CD8-positive, alpha-beta memory T cell (primary cell): ENCODE measurements at regions not wholly inside any gene's neighbourhood (a gene's known extent, or its start where the extent isn't known, plus 50 kb on each side); places are given as distances from the start of the nearest gene placed in this dataset.

Source experiments
- CTCF ChIA-PET: fragments of 350-600 bp; sonication (Branson Sonifier 250); formaldehyde crosslinking; loops from one replicate; lab custom pipeline; 2021; ENCODE audit warnings: antibody characterized with exemption; lab: Charles Lee
- POLR2A ChIA-PET: fragments of 350-600 bp; sonication (Branson Sonifier 250); formaldehyde crosslinking; loops from one replicate; lab custom pipeline; 2021; ENCODE audit warnings: antibody characterized with exemption; lab: Charles Lee
- DNase-seq, 5 donors: peaks; one replicate each; pipeline versions ENCODE4 v3.0.0 to v3.0.0-alpha.2; 2020 to 2022; ENCODE audit warnings: mixed read lengths in 1 of 5
- H3K27ac ChIP-seq: one replicate; pipeline ENCODE4 v1.7.0; 2013; ENCODE audit warnings: low read depth, mild to moderate bottlenecking, low read length, moderate library complexity
- H3K27me3 ChIP-seq: 2 replicates; pipeline ENCODE4 v1.7.0; 2013; ENCODE audit warnings: low read length, mild to moderate bottlenecking; ENCODE audit not compliant: insufficient read depth, poor library complexity, severe bottlenecking
- H3K36me3 ChIP-seq: 2 replicates; pipeline ENCODE4 v1.7.0; 2013; ENCODE audit warnings: mild to moderate bottlenecking, low read length, moderate library complexity; ENCODE audit not compliant: insufficient read depth
- H3K4me1 ChIP-seq: 2 replicates; pipeline ENCODE4 v1.7.0; 2013; ENCODE audit warnings: mild to moderate bottlenecking, low read length, moderate library complexity; ENCODE audit not compliant: insufficient read depth
- H3K4me3 ChIP-seq: 2 replicates; pipeline ENCODE4 v1.7.0; 2013; ENCODE audit warnings: mild to moderate bottlenecking, low read length
- H3K9me3 ChIP-seq: 2 replicates; pipeline ENCODE4 v1.7.0; 2013; ENCODE audit warnings: mild to moderate bottlenecking, low read length
- H3K27ac Mint-ChIP-seq, 8 donors: one replicate each; pipeline ENCODE4 v1.8.0; 2020 to 2021; ENCODE audit warnings: mixed read lengths in 8 of 8, mild to moderate bottlenecking in 6 of 8, inconsistent platforms in 3 of 8, moderate library complexity in 3 of 8
- H3K27me3 Mint-ChIP-seq, 2 donors: one replicate each; pipeline ENCODE4 v1.8.0; 2020 to 2021; ENCODE audit warnings: mixed read lengths in 2 of 2, mild to moderate bottlenecking in 1 of 2, moderate library complexity in 1 of 2
- H3K36me3 Mint-ChIP-seq, 3 donors: one replicate each; pipeline ENCODE4 v1.8.0; 2020 to 2021; ENCODE audit warnings: mixed read lengths in 3 of 3, inconsistent platforms in 1 of 3, mild to moderate bottlenecking in 1 of 3
- H3K4me1 Mint-ChIP-seq, 3 donors: one replicate each; pipeline ENCODE4 v1.8.0; 2020 to 2021; ENCODE audit warnings: mixed read lengths in 3 of 3, inconsistent platforms in 1 of 3, mild to moderate bottlenecking in 1 of 3
- H3K4me3 Mint-ChIP-seq, 7 donors: one replicate each; pipeline ENCODE4 v1.8.0; 2020 to 2021; ENCODE audit warnings: mixed read lengths in 7 of 7, mild to moderate bottlenecking in 6 of 7, moderate library complexity in 4 of 7, inconsistent platforms in 2 of 7
- H3K9me3 Mint-ChIP-seq, 5 donors: one replicate each; pipeline ENCODE4 v1.8.0; 2020 to 2022; ENCODE audit warnings: mixed read lengths in 5 of 5, mild to moderate bottlenecking in 3 of 5, moderate library complexity in 2 of 5, inconsistent platforms in 1 of 5

GRCh38 chr7:49112222-49112621 lies 187.9 kb downstream of the CDC14C start:
- ChIA-PET POLR2A (no interaction called here), CTCF (no interaction called here)
- no peaks in the 10 kb centered on the region for H3K36me3 ChIP-seq

GRCh38 chr7:49112647-49113046 lies 188.3 kb downstream of the CDC14C start:
- H3K9me3 ChIP-seq: no peaks in the 10 kb centered on the region
- POLR2A ChIA-PET: no interaction called here
- H3K36me3 Mint-ChIP-seq: no peaks in the 10 kb centered on the region
- no peak overlapping the region for H3K27ac ChIP-seq
- no peaks in the 10 kb centered on the region for H3K4me1 Mint-ChIP-seq
- H3K4me1 ChIP-seq: no peaks in the 10 kb centered on the region
- no peak overlapping the region for H3K4me3 ChIP-seq
- no peaks in the 10 kb centered on the region for H3K36me3 ChIP-seq
- no peaks in the 10 kb centered on the region for H3K27me3 ChIP-seq
- no peak overlapping the region for H3K4me3 Mint-ChIP-seq
- no peak overlapping the region for H3K27ac Mint-ChIP-seq
- H3K9me3 Mint-ChIP-seq: peaks cover 4 to 14% (median 8%) of the 10 kb centered on the region in 5 donors
- H3K27me3 Mint-ChIP-seq: no peaks in the 10 kb centered on the region
- CTCF ChIA-PET: no interaction called here
- DNase-seq: no peak

More at GRCh38 chr7:49112222-49112621, 187.9 kb downstream of the CDC14C start:
- no peaks in the 10 kb centered on the region for H3K4me1 ChIP-seq
- Mint-ChIP-seq H3K9me3 (peaks cover 4 to 14% (median 8%) of the 10 kb centered on the region in 5 donors), H3K27ac (no peak overlapping the region), H3K4me3 (no peak overlapping the region), H3K27me3 (no peaks in the 10 kb centered on the region), H3K36me3 (no peaks in the 10 kb centered on the region), H3K4me1 (no peaks in the 10 kb centered on the region)
- H3K9me3 ChIP-seq: no peaks in the 10 kb centered on the region
- no peak overlapping the region for H3K4me3 ChIP-seq
- DNase-seq: no peak
- H3K27me3 ChIP-seq: no peaks in the 10 kb centered on the region
- no peak overlapping the region for H3K27ac ChIP-seq

- POLR2A ChIA-PET: no interaction called here
- Mint-ChIP-seq H3K4me1 (no peaks in the 10 kb centered on the region), H3K36me3 (no peaks in the 10 kb centered on the region), H3K4me3 (no peak overlapping the region), H3K27me3 (no peaks in the 10 kb centered on the region), H3K27ac (no peak overlapping the region), H3K9me3 (peaks cover 2 to 14% (median 5%) of the 10 kb centered on the region in 5 donors)
- no peak overlapping the region for H3K4me3 ChIP-seq
- H3K9me3 ChIP-seq: no peaks in the 10 kb centered on the region
- H3K27me3 ChIP-seq: no peaks in the 10 kb centered on the region
- no peaks in the 10 kb centered on the region for H3K4me1 ChIP-seq
- CTCF ChIA-PET: no interaction called here
- H3K27ac ChIP-seq: no peak overlapping the region
- no peaks in the 10 kb centered on the region for H3K36me3 ChIP-seq
- no peak for DNase-seq
Measured at GRCh38 chr7:49119706-49120105, 195.4 kb downstream of the CDC14C start.

- no peak for DNase-seq
- Histone ChIP-seq H3K4me1 (no peaks in the 10 kb centered on the region), H3K9me3 (no peaks in the 10 kb centered on the region), H3K27ac (no peak overlapping the region), H3K27me3 (no peaks in the 10 kb centered on the region), H3K36me3 (no peaks in the 10 kb centered on the region), H3K4me3 (no peak overlapping the region)
- H3K4me3 Mint-ChIP-seq: no peak overlapping the region
- no peak overlapping the region for H3K27ac Mint-ChIP-seq
- ChIA-PET CTCF (no interaction called here), POLR2A (no interaction called here)
- no peaks in the 10 kb centered on the region for H3K4me1 Mint-ChIP-seq
- H3K36me3 Mint-ChIP-seq: no peaks in the 10 kb centered on the region
- H3K9me3 Mint-ChIP-seq: peaks cover 6 to 16% (median 8%) of the 10 kb centered on the region in 5 donors
- no peaks in the 10 kb centered on the region for H3K27me3 Mint-ChIP-seq
Measured at GRCh38 chr7:49125246-49125645, 200.9 kb downstream of the CDC14C start.

- Mint-ChIP-seq H3K4me1 (no peaks in the 10 kb centered on the region), H3K27me3 (no peaks in the 10 kb centered on the region), H3K36me3 (no peaks in the 10 kb centered on the region), H3K27ac (no peak overlapping the region), H3K4me3 (no peak overlapping the region), H3K9me3 (peaks cover 4 to 16% (median 7%) of the 10 kb centered on the region in 5 donors)
- no peak overlapping the region for H3K4me3 ChIP-seq
- no peaks in the 10 kb centered on the region for H3K36me3 ChIP-seq
- ChIA-PET CTCF (no interaction called here), POLR2A (no interaction called here)
- H3K27ac ChIP-seq: no peak overlapping the region
- H3K4me1 ChIP-seq: no peaks in the 10 kb centered on the region
- H3K27me3 ChIP-seq: no peaks in the 10 kb centered on the region
- no peak for DNase-seq
- no peaks in the 10 kb centered on the region for H3K9me3 ChIP-seq
Measured at GRCh38 chr7:49127359-49127913, 203.1 kb downstream of the CDC14C start.

GRCh38 chr7:49137978-49138377 lies 213.6 kb downstream of the CDC14C start:
- Mint-ChIP-seq H3K36me3 (no peaks in the 10 kb centered on the region), H3K27ac (no peak overlapping the region), H3K9me3 (peaks cover 0 to 14% (median 6%) of the 10 kb centered on the region in 5 donors), H3K4me3 (no peak overlapping the region), H3K27me3 (peaks cover 0 to 1% of the 10 kb centered on the region in 2 donors), H3K4me1 (no peaks in the 10 kb centered on the region)
- H3K27me3 ChIP-seq: no peaks in the 10 kb centered on the region
- no peak overlapping the region for H3K27ac ChIP-seq
- CTCF ChIA-PET: no interaction called here
- no peak for DNase-seq
- H3K36me3 ChIP-seq: no peaks in the 10 kb centered on the region
- no peaks in the 10 kb centered on the region for H3K9me3 ChIP-seq
- no peaks in the 10 kb centered on the region for H3K4me1 ChIP-seq
- POLR2A ChIA-PET: no interaction called here
- no peak overlapping the region for H3K4me3 ChIP-seq

- ChIA-PET CTCF (no interaction called here), POLR2A (no interaction called here)
- Histone ChIP-seq H3K4me1 (no peaks in the 10 kb centered on the region), H3K36me3 (no peaks in the 10 kb centered on the region), H3K27ac (no peak overlapping the region), H3K27me3 (no peaks in the 10 kb centered on the region), H3K4me3 (no peak overlapping the region), H3K9me3 (no peaks in the 10 kb centered on the region)
- Mint-ChIP-seq H3K4me3 (no peak overlapping the region), H3K36me3 (no peaks in the 10 kb centered on the region), H3K4me1 (no peaks in the 10 kb centered on the region), H3K9me3 (peaks cover 3 to 44% (median 5%) of the 10 kb centered on the region in 5 donors), H3K27ac (no peak overlapping the region), H3K27me3 (no peaks in the 10 kb centered on the region)
- DNase-seq: no peak
Measured at GRCh38 chr7:49150486-49150885, 226.1 kb downstream of the CDC14C start.

- no peaks in the 10 kb centered on the region for H3K4me1 ChIP-seq
- no peak overlapping the region for H3K4me3 Mint-ChIP-seq
- no peaks in the 10 kb centered on the region for H3K27me3 ChIP-seq
- H3K9me3 Mint-ChIP-seq: peaks cover 2 to 44% (median 5%) of the 10 kb centered on the region in 5 donors
- no peaks in the 10 kb centered on the region for H3K4me1 Mint-ChIP-seq
- ChIA-PET POLR2A (no interaction called here), CTCF (no interaction called here)
- no peaks in the 10 kb centered on the region for H3K36me3 Mint-ChIP-seq
- no peak for DNase-seq
- no peak overlapping the region for H3K27ac ChIP-seq
- no peaks in the 10 kb centered on the region for H3K27me3 Mint-ChIP-seq
- H3K27ac Mint-ChIP-seq: no peak overlapping the region
- no peaks in the 10 kb centered on the region for H3K36me3 ChIP-seq
- no peak overlapping the region for H3K4me3 ChIP-seq
- H3K9me3 ChIP-seq: no peaks in the 10 kb centered on the region
Measured at GRCh38 chr7:49151146-49151545, 226.8 kb downstream of the CDC14C start.
